Liver (tissue), 7 donors: ENCODE measurements at regions not wholly inside any gene's neighbourhood (a gene's known extent, or its start where the extent isn't known, plus 50 kb on each side); places are given as distances from the start of the nearest gene placed in this dataset.

ENCODE experiments used
- DNase-seq: peaks from one replicate; pipeline ENCODE4 v3.0.0-alpha.2; 2017; ENCODE audit warnings: low spot score
- H3K27ac ChIP-seq, 2 donors: one replicate each; pipeline ENCODE4 v1.7.0; 2013; ENCODE audit warnings: inconsistent platforms in 2 of 2, low read length in 2 of 2, control low read depth in 1 of 2, low read depth in 1 of 2, mild to moderate bottlenecking in 1 of 2
- H3K27me3 ChIP-seq, 4 donors: one replicate each; pipeline versions ENCODE4 v1.6.1 to v1.7.0; 2013; ENCODE audit warnings: low read length in 3 of 4, inconsistent platforms in 1 of 4, mild to moderate bottlenecking in 1 of 4, moderate library complexity in 1 of 4; ENCODE audit not compliant: control insufficient read depth in 4 of 4, insufficient read depth in 4 of 4
- H3K36me3 ChIP-seq, 4 donors: one replicate each; pipeline versions ENCODE4 v1.6.1 to v1.7.0; 2013; ENCODE audit warnings: low read length in 3 of 4, mild to moderate bottlenecking in 3 of 4, low read depth in 1 of 4, moderate library complexity in 1 of 4; ENCODE audit not compliant: control insufficient read depth in 4 of 4, insufficient read depth in 3 of 4
- H3K4me1 ChIP-seq, 4 donors: one replicate each; pipeline versions ENCODE4 v1.6.1 to v1.7.0; 2013; ENCODE audit warnings: low read length in 3 of 4, mild to moderate bottlenecking in 3 of 4, moderate library complexity in 1 of 4; ENCODE audit not compliant: control insufficient read depth in 4 of 4, insufficient read depth in 4 of 4
- H3K4me3 ChIP-seq, 3 donors: one replicate each; pipeline versions ENCODE4 v1.6.1 to v1.7.0; 2013; ENCODE audit warnings: low read length in 3 of 3, control low read depth in 1 of 3, low read depth in 1 of 3, mild to moderate bottlenecking in 1 of 3
- H3K9ac ChIP-seq, 2 donors: one replicate each; pipeline ENCODE4 v1.7.0; 2013; ENCODE audit warnings: low read length in 2 of 2, mild to moderate bottlenecking in 2 of 2, moderate library complexity in 2 of 2, control low read depth in 1 of 2, low read depth in 1 of 2
- H3K9me3 ChIP-seq, 4 donors: one replicate each; pipeline versions ENCODE4 v1.6.1 to v1.7.0; 2013; ENCODE audit warnings: low read length in 3 of 4; ENCODE audit not compliant: control insufficient read depth in 4 of 4
- EGR1 ChIP-seq, 2 donors: IDR thresholded peaks; 2 replicates each; pipeline ENCODE4 v1.6.1; 2016 to 2018; ENCODE audit warnings: antibody characterized with exemption in 2 of 2, low read depth in 2 of 2
- FOXA2 ChIP-seq: IDR thresholded peaks from 2 replicates; pipeline ENCODE4 v1.6.1; 2016; ENCODE audit warnings: antibody characterized with exemption
- GABPA ChIP-seq, 2 donors: IDR thresholded peaks in 1 of 2; conservative IDR thresholded peaks in 1 of 2; 2 replicates each; pipeline ENCODE4 v1.6.1; 2016; ENCODE audit warnings: antibody characterized with exemption in 2 of 2, mild to moderate bottlenecking in 1 of 2, moderate library complexity in 1 of 2
- HNF4A ChIP-seq, 2 donors: conservative IDR thresholded peaks; 2 replicates each; pipeline ENCODE4 v1.6.1; 2016; ENCODE audit warnings: antibody characterized with exemption in 2 of 2, mild to moderate bottlenecking in 2 of 2
- HNF4G ChIP-seq: IDR thresholded peaks from 2 replicates; pipeline ENCODE4 v1.6.1; 2016; ENCODE audit warnings: antibody characterized with exemption
- JUND ChIP-seq, 2 donors: IDR thresholded peaks; 2 replicates each; pipeline ENCODE4 v1.6.1; 2016; ENCODE audit warnings: antibody characterized with exemption in 2 of 2
- NR2F2 ChIP-seq: IDR thresholded peaks from 2 replicates; pipeline ENCODE4 v1.6.1; 2016; ENCODE audit warnings: antibody characterized with exemption
- RAD21 ChIP-seq, 2 donors: IDR thresholded peaks; 2 replicates each; pipeline ENCODE4 v1.6.1; 2016; ENCODE audit warnings: antibody characterized with exemption in 2 of 2, mild to moderate bottlenecking in 2 of 2
- RXRA ChIP-seq, 2 donors: IDR thresholded peaks; 2 replicates each; pipeline ENCODE4 v1.6.1; 2017 to 2018; ENCODE audit warnings: antibody characterized with exemption in 2 of 2, mild to moderate bottlenecking in 1 of 2
- SP1 ChIP-seq: IDR thresholded peaks from 2 replicates; pipeline ENCODE4 v1.6.1; 2018; ENCODE audit warnings: antibody characterized with exemption, mild to moderate bottlenecking
- TAF1 ChIP-seq: conservative IDR thresholded peaks from 2 replicates; pipeline ENCODE4 v1.6.1; 2016; ENCODE audit warnings: antibody characterized with exemption, mild to moderate bottlenecking
- YY1 ChIP-seq: IDR thresholded peaks from 2 replicates; pipeline ENCODE4 v1.6.1; 2016; ENCODE audit warnings: antibody characterized with exemption, mild to moderate bottlenecking
- WGBS: extraction: QIAGEN DNeasy Blood & Tissue Kit; methylation state at CpG from one replicate; pipeline ENCODE4 v1.1.7; 2013; 5-methylcytosine and 5-hydroxymethylcytosine counted together
- TF ChIP-seq, protein P1 (sequence below): IDR thresholded peaks from 2 replicates; pipeline ENCODE4 v1.6.1; 2016; ENCODE audit warnings: antibody characterized with exemption
- TF ChIP-seq, protein P2 (sequence below): IDR thresholded peaks from 2 replicates; pipeline ENCODE4 v1.6.1; 2016; ENCODE audit warnings: antibody characterized with exemption
- TF ChIP-seq, protein P3 (sequence below): IDR thresholded peaks from 2 replicates; pipeline ENCODE4 v1.6.1; 2016; ENCODE audit warnings: antibody characterized with exemption
- donor health status: healthy.
- donor health status: healthy.
- donor health status: healthy.
- donor health status: healthy.

GRCh38 chr10:94092848-94093247 lies 99.1 kb downstream of the PLCE1 start:
- TF ChIP-seq TAF1, result no peak
- TF ChIP-seq RXRA (IDR thresholded peaks at IDR 0.05), result no peak
- TF ChIP-seq, protein P1, sequence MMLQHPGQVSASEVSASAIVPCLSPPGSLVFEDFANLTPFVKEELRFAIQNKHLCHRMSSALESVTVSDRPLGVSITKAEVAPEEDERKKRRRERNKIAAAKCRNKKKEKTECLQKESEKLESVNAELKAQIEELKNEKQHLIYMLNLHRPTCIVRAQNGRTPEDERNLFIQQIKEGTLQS, result no peak
- TF ChIP-seq YY1, result no peak
- no peak for TF ChIP-seq HNF4G
- TF ChIP-seq HNF4A (conservative IDR thresholded peaks at IDR 0.05), result no peak
- no peak for TF ChIP-seq FOXA2
- no peak for TF ChIP-seq NR2F2
- no peak overlapping the region for H3K4me3 ChIP-seq
- 89% methylated on average over 1 of the region's 1 CpG for WGBS
- H3K9ac ChIP-seq, result no peak overlapping the region
- H3K9me3 ChIP-seq, result no peaks in the 10 kb centered on the region
- no peak overlapping the region for H3K27ac ChIP-seq
- no peaks in the 10 kb centered on the region for H3K36me3 ChIP-seq
- DNase-seq, result no peak
- peaks cover 0 to 4% (median 1%) of the 10 kb centered on the region in 4 donors for H3K4me1 ChIP-seq
- no peaks in the 10 kb centered on the region for H3K27me3 ChIP-seq

DNA sequence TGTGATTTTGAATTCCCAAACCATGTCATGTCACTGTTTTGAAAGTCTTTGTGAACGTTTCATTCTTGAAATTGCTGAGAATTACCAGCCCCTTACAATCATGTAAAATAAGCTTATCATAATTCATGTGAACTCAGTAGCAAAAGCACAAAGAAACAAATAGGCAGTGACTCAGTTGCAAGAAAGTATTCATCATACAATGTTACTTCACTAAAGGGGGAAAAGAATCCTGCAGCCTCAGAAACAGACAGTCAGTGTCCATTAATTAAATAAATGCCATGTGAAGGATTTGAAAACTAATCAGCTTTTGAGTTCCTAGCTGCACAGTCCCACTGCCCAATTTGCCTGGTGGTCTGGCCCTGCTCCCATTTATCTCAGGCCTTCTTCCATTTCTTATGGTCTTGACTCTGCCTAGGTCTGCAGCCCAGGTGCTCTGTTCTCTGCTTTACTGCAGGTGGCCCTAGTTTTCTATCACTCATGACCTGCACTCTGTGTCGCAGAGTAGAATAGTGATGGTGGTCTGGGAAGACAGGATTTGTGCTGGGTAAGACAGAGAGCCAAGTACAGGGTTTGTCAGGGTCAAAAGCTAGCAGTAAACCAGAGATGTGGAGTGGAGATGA lies 99.7 kb downstream of the PLCE1 start:
- no peak overlapping the region for H3K4me3 ChIP-seq
- no peak for TF ChIP-seq HNF4A (conservative IDR thresholded peaks at IDR 0.05)
- TF ChIP-seq, protein P1, result no peak
- WGBS, result 70% methylated on average over 2 of the region's 2 CpGs
- no peak overlapping the region for H3K9ac ChIP-seq
- peaks cover 0 to 4% (median 1%) of the 10 kb centered on the region in 4 donors for H3K4me1 ChIP-seq
- H3K36me3 ChIP-seq, result no peaks in the 10 kb centered on the region
- H3K27ac ChIP-seq, result no peak overlapping the region
- no peak for DNase-seq
- H3K27me3 ChIP-seq, result no peaks in the 10 kb centered on the region
- no peaks in the 10 kb centered on the region for H3K9me3 ChIP-seq

GRCh38 chr10:94094540-94094939 lies 100.8 kb downstream of the PLCE1 start:
- DNase-seq, result no peak
- 88% methylated on average over 5 of the region's 5 CpGs for WGBS
- Histone ChIP-seq H3K27ac (no peak overlapping the region), H3K27me3 (no peaks in the 10 kb centered on the region), H3K9ac (no peak overlapping the region), H3K4me1 (no peaks in the 10 kb centered on the region), H3K9me3 (no peaks in the 10 kb centered on the region), H3K36me3 (no peaks in the 10 kb centered on the region), H3K4me3 (no peak overlapping the region)
- no peak for TF ChIP-seq EGR1 (IDR thresholded peaks at IDR 0.05; ENCODE audit: low read depth in 2 of 2)
- no peak for TF ChIP-seq GABPA (IDR thresholded peaks at IDR 0.05 in 1 of 2, conservative IDR thresholded peaks at IDR 0.05 in 1 of 2)
- no peak for TF ChIP-seq SP1
- TF ChIP-seq NR2F2, result no peak
- no peak for TF ChIP-seq RAD21 (IDR thresholded peaks at IDR 0.05)
- TF ChIP-seq, protein P2, sequence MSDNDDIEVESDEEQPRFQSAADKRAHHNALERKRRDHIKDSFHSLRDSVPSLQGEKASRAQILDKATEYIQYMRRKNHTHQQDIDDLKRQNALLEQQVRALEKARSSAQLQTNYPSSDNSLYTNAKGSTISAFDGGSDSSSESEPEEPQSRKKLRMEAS, result no peak
- TF ChIP-seq, protein P3, sequence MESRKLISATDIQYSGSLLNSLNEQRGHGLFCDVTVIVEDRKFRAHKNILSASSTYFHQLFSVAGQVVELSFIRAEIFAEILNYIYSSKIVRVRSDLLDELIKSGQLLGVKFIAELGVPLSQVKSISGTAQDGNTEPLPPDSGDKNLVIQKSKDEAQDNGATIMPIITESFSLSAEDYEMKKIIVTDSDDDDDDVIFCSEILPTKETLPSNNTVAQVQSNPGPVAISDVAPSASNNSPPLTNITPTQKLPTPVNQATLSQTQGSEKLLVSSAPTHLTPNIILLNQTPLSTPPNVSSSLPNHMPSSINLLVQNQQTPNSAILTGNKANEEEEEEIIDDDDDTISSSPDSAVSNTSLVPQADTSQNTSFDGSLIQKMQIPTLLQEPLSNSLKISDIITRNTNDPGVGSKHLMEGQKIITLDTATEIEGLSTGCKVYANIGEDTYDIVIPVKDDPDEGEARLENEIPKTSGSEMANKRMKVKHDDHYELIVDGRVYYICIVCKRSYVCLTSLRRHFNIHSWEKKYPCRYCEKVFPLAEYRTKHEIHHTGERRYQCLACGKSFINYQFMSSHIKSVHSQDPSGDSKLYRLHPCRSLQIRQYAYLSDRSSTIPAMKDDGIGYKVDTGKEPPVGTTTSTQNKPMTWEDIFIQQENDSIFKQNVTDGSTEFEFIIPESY, result no peak
- TF ChIP-seq, protein P1, result no peak
- no peak for TF ChIP-seq JUND (IDR thresholded peaks at IDR 0.05)
- TF ChIP-seq RXRA (IDR thresholded peaks at IDR 0.05), result no peak
